ENCODE measurements at regions not wholly inside any gene's neighbourhood (a gene's known extent, or its start where the extent isn't known, plus 50 kb on each side); places are given as distances from the start of the nearest gene placed in this dataset.

GRCh38 chr2:145197944-145198343 is 678.0 kb upstream of the ZEB2 start:
- TF ChIP-seq CTCF (conservative IDR thresholded peaks at IDR 0.05 in 1 of 2, IDR thresholded peaks at IDR 0.05 in 1 of 2; ENCODE audit: low read depth in 1 of 2, low read length in 2 of 2) (no peak), EZH2 (IDR thresholded peaks at IDR 0.05; ENCODE audit: low read length, missing control alignments) (no peak)

Data from fibroblast of lung (primary cell).